ENCODE measurements at regions not wholly inside any gene's neighbourhood (a gene's known extent, or its start where the extent isn't known, plus 50 kb on each side); places are given as distances from the start of the nearest gene placed in this dataset.

DNA sequence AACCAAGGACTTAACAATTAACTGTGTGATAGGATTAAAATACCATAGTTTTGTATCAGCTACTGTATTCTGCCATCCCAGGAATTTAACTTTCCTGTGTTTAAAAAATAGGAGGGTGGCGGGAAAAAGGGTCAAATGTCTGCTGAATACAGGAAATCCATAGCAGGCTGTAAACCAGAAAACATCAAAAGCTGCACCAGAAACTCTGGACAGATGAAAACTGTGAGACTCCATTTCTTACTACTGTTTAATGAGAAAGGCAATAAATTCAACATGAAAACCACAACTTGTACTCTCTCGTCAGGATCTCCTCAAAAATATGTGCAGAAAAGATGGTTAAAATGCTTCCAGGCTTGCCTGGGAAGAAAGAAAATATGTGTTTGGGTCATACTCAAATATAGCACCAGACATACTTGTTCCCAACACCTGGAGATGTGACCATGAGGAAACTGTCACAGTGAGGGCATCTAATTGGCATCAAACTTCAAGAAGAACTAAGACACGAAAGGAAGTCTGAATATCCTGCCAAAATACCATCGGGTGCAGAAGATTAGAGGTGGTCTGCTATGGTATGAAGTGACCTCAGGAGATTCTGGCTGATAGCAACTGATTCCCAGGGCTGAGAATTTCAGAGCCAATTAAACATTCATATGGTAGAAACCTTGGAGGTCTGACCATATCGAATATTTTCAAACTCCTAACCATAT lies 164.7 kb upstream of the TARS1 start:
- H3K9me3 ChIP-seq = no peaks in the 10 kb centered on the region
- no peaks in the 10 kb centered on the region for H3K27me3 ChIP-seq
- WGBS = 54% methylated on average over 5 of the region's 5 CpGs
- TF ChIP-seq POLR2AphosphoS5 (IDR thresholded peaks at IDR 0.05) = no peak
- no peaks in the 10 kb centered on the region for H3K36me3 ChIP-seq
- H3K4me3 ChIP-seq = no peak overlapping the region
- intact Hi-C loops (cut with DNase I) = no loop called here
- H3K4me1 ChIP-seq = peaks cover 0 to 11% (median under 1%) of the 10 kb centered on the region in 4 donors
- no peak overlapping the region for H3K27ac ChIP-seq (replicated peaks in 1 of 4)
- no peak for DNase-seq (ENCODE audit: extremely low spot score)

DNA sequence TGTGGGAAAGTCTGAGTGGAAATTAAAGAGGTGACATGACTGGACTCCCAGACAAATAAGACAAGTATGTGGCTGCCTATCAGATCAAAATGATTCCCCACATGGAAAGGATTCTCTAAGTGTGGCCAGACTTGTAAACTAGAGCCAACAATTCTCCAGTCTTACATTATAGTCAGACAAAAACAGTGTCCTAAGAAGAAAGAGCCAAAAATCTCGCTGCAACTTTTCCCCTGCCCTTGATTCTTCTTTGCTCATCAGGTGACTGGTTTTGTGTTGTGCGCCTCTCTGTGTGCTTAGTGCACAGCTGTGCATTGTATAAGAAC lies 164.2 kb upstream of the TARS1 start:
- intact Hi-C loops (cut with DNase I) = no loop called here
- H3K4me3 ChIP-seq = no peak overlapping the region
- TF ChIP-seq POLR2AphosphoS5 (IDR thresholded peaks at IDR 0.05) = no peak
- TF ChIP-seq EP300 (IDR thresholded peaks at IDR 0.05) = no peak
- TF ChIP-seq, protein P1, sequence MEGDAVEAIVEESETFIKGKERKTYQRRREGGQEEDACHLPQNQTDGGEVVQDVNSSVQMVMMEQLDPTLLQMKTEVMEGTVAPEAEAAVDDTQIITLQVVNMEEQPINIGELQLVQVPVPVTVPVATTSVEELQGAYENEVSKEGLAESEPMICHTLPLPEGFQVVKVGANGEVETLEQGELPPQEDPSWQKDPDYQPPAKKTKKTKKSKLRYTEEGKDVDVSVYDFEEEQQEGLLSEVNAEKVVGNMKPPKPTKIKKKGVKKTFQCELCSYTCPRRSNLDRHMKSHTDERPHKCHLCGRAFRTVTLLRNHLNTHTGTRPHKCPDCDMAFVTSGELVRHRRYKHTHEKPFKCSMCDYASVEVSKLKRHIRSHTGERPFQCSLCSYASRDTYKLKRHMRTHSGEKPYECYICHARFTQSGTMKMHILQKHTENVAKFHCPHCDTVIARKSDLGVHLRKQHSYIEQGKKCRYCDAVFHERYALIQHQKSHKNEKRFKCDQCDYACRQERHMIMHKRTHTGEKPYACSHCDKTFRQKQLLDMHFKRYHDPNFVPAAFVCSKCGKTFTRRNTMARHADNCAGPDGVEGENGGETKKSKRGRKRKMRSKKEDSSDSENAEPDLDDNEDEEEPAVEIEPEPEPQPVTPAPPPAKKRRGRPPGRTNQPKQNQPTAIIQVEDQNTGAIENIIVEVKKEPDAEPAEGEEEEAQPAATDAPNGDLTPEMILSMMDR (IDR thresholded peaks at IDR 0.05) = no peak
- TF ChIP-seq POLR2A (IDR thresholded peaks at IDR 0.05; ENCODE audit: low read depth) = no peak
- no peak for DNase-seq (ENCODE audit: extremely low spot score)
- no peaks in the 10 kb centered on the region for H3K9me3 ChIP-seq
- no peaks in the 10 kb centered on the region for H3K36me3 ChIP-seq
- no peaks in the 10 kb centered on the region for H3K27me3 ChIP-seq
- WGBS = 47% methylated on average over 2 of the region's 2 CpGs
- H3K27ac ChIP-seq (replicated peaks in 1 of 4) = no peak overlapping the region
- peaks cover 0 to 15% (median 4%) of the 10 kb centered on the region in 4 donors for H3K4me1 ChIP-seq

- no peak for DNase-seq (ENCODE audit: extremely low spot score)
- peaks cover 0 to 18% (median 9%) of the 10 kb centered on the region in 4 donors for H3K4me1 ChIP-seq
- H3K4me3 ChIP-seq = no peak overlapping the region
- H3K36me3 ChIP-seq = no peaks in the 10 kb centered on the region
- intact Hi-C loops (cut with DNase I) = no loop called here
- no peak for TF ChIP-seq POLR2AphosphoS5 (IDR thresholded peaks at IDR 0.05)
- TF ChIP-seq EP300 (IDR thresholded peaks at IDR 0.05) = no peak
- TF ChIP-seq, protein P1 (IDR thresholded peaks at IDR 0.05) = no peak
- no peak for TF ChIP-seq POLR2A (IDR thresholded peaks at IDR 0.05; ENCODE audit: low read depth)
- WGBS = 75% methylated on average over 3 of the region's 3 CpGs
- no peak overlapping the region for H3K27ac ChIP-seq (replicated peaks in 1 of 4)
- H3K27me3 ChIP-seq = no peaks in the 10 kb centered on the region
- H3K9me3 ChIP-seq = no peaks in the 10 kb centered on the region
Measured at GRCh38 chr5:33277061-33277650, 163.6 kb upstream of the TARS1 start.

DNA sequence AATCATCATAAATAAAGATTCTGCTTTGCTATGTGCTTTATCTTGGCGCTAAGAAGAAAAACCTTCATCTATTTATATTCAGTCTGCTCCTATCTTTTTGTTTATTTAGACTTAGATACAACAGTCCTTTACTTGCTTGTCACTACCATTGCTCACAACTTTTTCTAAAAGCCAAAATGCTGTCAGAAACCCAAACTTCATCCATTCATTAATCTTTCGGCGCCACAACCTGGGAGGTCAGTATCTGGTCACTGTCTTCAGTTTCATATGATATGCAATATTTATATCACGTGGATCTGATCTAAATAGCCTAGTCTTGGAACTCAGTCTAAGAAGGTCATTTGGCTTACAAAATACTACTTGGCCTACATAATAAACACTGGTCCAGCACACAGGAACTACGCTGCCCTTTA lies 159.3 kb upstream of the TARS1 start:
- DNase-seq (ENCODE audit: extremely low spot score) = no peak
- intact Hi-C loops (cut with DNase I) = no loop called here
- TF ChIP-seq POLR2A (IDR thresholded peaks at IDR 0.05; ENCODE audit: low read depth) (no peak), EP300 (IDR thresholded peaks at IDR 0.05) (no peak), POLR2AphosphoS5 (IDR thresholded peaks at IDR 0.05) (no peak)
- TF ChIP-seq, protein P1 (IDR thresholded peaks at IDR 0.05) = no peak
- Histone ChIP-seq H3K4me3 (no peak overlapping the region), H3K36me3 (no peaks in the 10 kb centered on the region), H3K4me1 (peaks cover 0 to 15% (median 12%) of the 10 kb centered on the region in 4 donors), H3K27me3 (no peaks in the 10 kb centered on the region), H3K9me3 (no peaks in the 10 kb centered on the region), H3K27ac (replicated peaks in 1 of 4) (no peak overlapping the region)
- 35% methylated on average over 5 of the region's 5 CpGs for WGBS

DNA sequence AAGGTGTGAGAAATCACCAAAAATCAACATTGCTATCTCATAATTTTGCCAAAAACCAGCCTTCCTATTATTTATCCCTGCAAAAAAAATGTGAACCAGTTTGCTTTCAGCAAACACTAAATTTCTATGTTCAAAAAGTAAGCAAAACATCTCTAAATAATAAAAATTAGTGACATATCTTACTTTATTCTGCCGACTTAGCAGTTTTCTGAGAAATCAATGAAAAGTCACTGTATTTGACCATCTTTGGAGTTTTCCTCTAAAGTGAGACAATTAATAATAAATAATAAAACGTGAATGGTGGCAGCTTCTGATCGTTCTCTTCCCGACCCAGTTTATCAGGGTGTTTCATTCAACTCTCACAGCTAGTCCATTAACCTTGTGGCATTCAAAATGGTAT lies 158.6 kb upstream of the TARS1 start:
- H3K4me3 ChIP-seq = no peak overlapping the region
- no peak for DNase-seq (ENCODE audit: extremely low spot score)
- H3K4me1 ChIP-seq = peaks cover 0 to 15% (median 10%) of the 10 kb centered on the region in 4 donors
- intact Hi-C loops (cut with DNase I) = no loop called here
- TF ChIP-seq POLR2AphosphoS5 (IDR thresholded peaks at IDR 0.05) = no peak
- TF ChIP-seq EP300 (IDR thresholded peaks at IDR 0.05) = no peak
- TF ChIP-seq, protein P1 (IDR thresholded peaks at IDR 0.05) = no peak
- TF ChIP-seq POLR2A (IDR thresholded peaks at IDR 0.05; ENCODE audit: low read depth) = no peak
- no peaks in the 10 kb centered on the region for H3K27me3 ChIP-seq
- H3K27ac ChIP-seq (replicated peaks in 1 of 4) = no peak overlapping the region
- WGBS = 89% methylated on average over 4 of the region's 4 CpGs
- no peaks in the 10 kb centered on the region for H3K36me3 ChIP-seq
- H3K9me3 ChIP-seq = no peaks in the 10 kb centered on the region

All from esophagus muscularis mucosa (tissue), 4 donors.